ENCODE measurements at regions not wholly inside any gene's neighbourhood (a gene's known extent, or its start where the extent isn't known, plus 50 kb on each side); places are given as distances from the start of the nearest gene placed in this dataset.

GRCh38 chr6:21986703-21987102 lies 310.1 kb downstream of the PRL start:
- no peaks in the 10 kb centered on the region for H3K79me2 ChIP-seq (ENCODE audit: insufficient read depth, low read length)
- no peak for TF ChIP-seq EZH2 (IDR thresholded peaks at IDR 0.05; ENCODE audit: insufficient read depth, low read length)
- no peak for TF ChIP-seq CTCF (IDR thresholded peaks at IDR 0.05; ENCODE audit: insufficient read depth, low read depth, low read length)
- no peaks in the 10 kb centered on the region for H4K20me1 ChIP-seq (ENCODE audit: insufficient read depth, low read length)
- H3K9me3 Mint-ChIP-seq (ENCODE audit: unreplicated experiment), result peaks cover 1% of the 10 kb centered on the region
- no peaks in the 10 kb centered on the region for H3K27me3 Mint-ChIP-seq (ENCODE audit: low read depth, unreplicated experiment)
- peak overlapping the region; percentile 77 for H3K27ac ChIP-seq (ENCODE audit: low read depth, low read length)
- peaks cover 12% of the 10 kb centered on the region for H3K36me3 Mint-ChIP-seq (ENCODE audit: low read depth, unreplicated experiment)
- peaks cover 16% of the 10 kb centered on the region for H3K4me1 ChIP-seq (ENCODE audit: insufficient read depth, low read length)
- peaks cover 29% of the 10 kb centered on the region for H3K4me1 Mint-ChIP-seq (ENCODE audit: low read depth, unreplicated experiment)
- H2AFZ ChIP-seq (ENCODE audit: low read depth, low read length), result no peak overlapping the region
- peak overlapping the region; percentile 64 for H3K9ac ChIP-seq (ENCODE audit: low read length)
- DNase-seq (ENCODE audit: low read depth) (no peak), FAIRE-seq (no peak)
- H3K4me3 Mint-ChIP-seq (ENCODE audit: unreplicated experiment), result no peak overlapping the region
- no peaks in the 10 kb centered on the region for H3K9me3 ChIP-seq (ENCODE audit: insufficient read depth, low read depth, low read length)
- H3K27me3 ChIP-seq (ENCODE audit: insufficient read depth, low read length), result no peaks in the 10 kb centered on the region
- H3K36me3 ChIP-seq (ENCODE audit: insufficient read depth, low read length), result no peaks in the 10 kb centered on the region
- H3K27ac Mint-ChIP-seq (ENCODE audit: unreplicated experiment), result no peak overlapping the region
- H3K4me2 ChIP-seq (ENCODE audit: low read length), result peak overlapping the region; percentile 69
- no peak overlapping the region for H3K4me3 ChIP-seq (ENCODE audit: insufficient read depth, low read depth, low read length)

GRCh38 chr6:21987501-21987957 lies 309.3 kb downstream of the PRL start:
- Histone ChIP-seq H3K36me3 (ENCODE audit: insufficient read depth, low read length) (no peaks in the 10 kb centered on the region), H3K9ac (ENCODE audit: low read length) (peak overlapping the region; percentile 64), H3K9me3 (ENCODE audit: insufficient read depth, low read depth, low read length) (no peaks in the 10 kb centered on the region), H3K4me2 (ENCODE audit: low read length) (peak overlapping the region; percentile 69), H3K79me2 (ENCODE audit: insufficient read depth, low read length) (no peaks in the 10 kb centered on the region), H3K27me3 (ENCODE audit: insufficient read depth, low read length) (no peaks in the 10 kb centered on the region), H3K27ac (ENCODE audit: low read depth, low read length) (peak overlapping the region; percentile 77), H2AFZ (ENCODE audit: low read depth, low read length) (no peak overlapping the region), H4K20me1 (ENCODE audit: insufficient read depth, low read length) (no peaks in the 10 kb centered on the region), H3K4me3 (ENCODE audit: insufficient read depth, low read depth, low read length) (peak overlapping the region; percentile 13), H3K4me1 (ENCODE audit: insufficient read depth, low read length) (peaks cover 24% of the 10 kb centered on the region)
- Mint-ChIP-seq H3K9me3 (ENCODE audit: unreplicated experiment) (peaks cover 1% of the 10 kb centered on the region), H3K27me3 (ENCODE audit: low read depth, unreplicated experiment) (no peaks in the 10 kb centered on the region), H3K27ac (ENCODE audit: unreplicated experiment) (peak overlapping the region; percentile 91), H3K36me3 (ENCODE audit: low read depth, unreplicated experiment) (peaks cover 7% of the 10 kb centered on the region), H3K4me3 (ENCODE audit: unreplicated experiment) (peak overlapping the region; percentile 43), H3K4me1 (ENCODE audit: low read depth, unreplicated experiment) (peaks cover 37% of the 10 kb centered on the region)
- FAIRE-seq (peak; percentile 87), DNase-seq (ENCODE audit: low read depth) (peak; percentile 96)
- TF ChIP-seq CTCF (IDR thresholded peaks at IDR 0.05; ENCODE audit: insufficient read depth, low read depth, low read length) (no peak), EZH2 (IDR thresholded peaks at IDR 0.05; ENCODE audit: insufficient read depth, low read length) (no peak)

- no peaks in the 10 kb centered on the region for H3K27me3 ChIP-seq (ENCODE audit: insufficient read depth, low read length)
- no peak for DNase-seq (ENCODE audit: low read depth)
- peaks cover 9% of the 10 kb centered on the region for H3K36me3 Mint-ChIP-seq (ENCODE audit: low read depth, unreplicated experiment)
- no peaks in the 10 kb centered on the region for H3K79me2 ChIP-seq (ENCODE audit: insufficient read depth, low read length)
- TF ChIP-seq EZH2 (IDR thresholded peaks at IDR 0.05; ENCODE audit: insufficient read depth, low read length), result no peak
- no peak for TF ChIP-seq CTCF (IDR thresholded peaks at IDR 0.05; ENCODE audit: insufficient read depth, low read depth, low read length)
- no peaks in the 10 kb centered on the region for H4K20me1 ChIP-seq (ENCODE audit: insufficient read depth, low read length)
- no peak overlapping the region for H2AFZ ChIP-seq (ENCODE audit: low read depth, low read length)
- peaks cover 48% of the 10 kb centered on the region for H3K4me1 Mint-ChIP-seq (ENCODE audit: low read depth, unreplicated experiment)
- no peak for FAIRE-seq
- peak overlapping the region; percentile 8 for H3K27ac Mint-ChIP-seq (ENCODE audit: unreplicated experiment)
- no peaks in the 10 kb centered on the region for H3K27me3 Mint-ChIP-seq (ENCODE audit: low read depth, unreplicated experiment)
- H3K27ac ChIP-seq (ENCODE audit: low read depth, low read length), result no peak overlapping the region
- H3K9me3 Mint-ChIP-seq (ENCODE audit: unreplicated experiment), result peaks cover 1% of the 10 kb centered on the region
- H3K4me3 ChIP-seq (ENCODE audit: insufficient read depth, low read depth, low read length), result no peak overlapping the region
- H3K36me3 ChIP-seq (ENCODE audit: insufficient read depth, low read length), result no peaks in the 10 kb centered on the region
- peaks cover 25% of the 10 kb centered on the region for H3K4me1 ChIP-seq (ENCODE audit: insufficient read depth, low read length)
- H3K9ac ChIP-seq (ENCODE audit: low read length), result no peak overlapping the region
- no peaks in the 10 kb centered on the region for H3K9me3 ChIP-seq (ENCODE audit: insufficient read depth, low read depth, low read length)
- no peak overlapping the region for H3K4me3 Mint-ChIP-seq (ENCODE audit: unreplicated experiment)
- no peak overlapping the region for H3K4me2 ChIP-seq (ENCODE audit: low read length)
These were observed 306.3 kb downstream of the PRL start for GRCh38 chr6:21990577-21990976.
